ENCODE measurements at regions not wholly inside any gene's neighbourhood (a gene's known extent, or its start where the extent isn't known, plus 50 kb on each side); places are given as distances from the start of the nearest gene placed in this dataset.
"Not testable (repeated sequence)": the region's sequence is repeated elsewhere in the genome, so short reads cannot be mapped to it uniquely, and the experiment has no call there.

- Histone ChIP-seq H3K4me1 (ENCODE audit: control insufficient read depth, insufficient read depth, low read length) (peaks cover 27% of the 10 kb centered on the region), H3K27ac (ENCODE audit: low read length) (peak overlapping the region; percentile 51), H3K9me3 (replicated peaks; ENCODE audit: control insufficient read depth, low read depth, low read length) (no peaks in the 10 kb centered on the region), H3K36me3 (ENCODE audit: control insufficient read depth, insufficient read depth, low read length) (no peaks in the 10 kb centered on the region), H3K4me3 (ENCODE audit: low read length) (no peak overlapping the region), H3K27me3 (ENCODE audit: control insufficient read depth, insufficient read depth, low read length) (peaks cover 3% of the 10 kb centered on the region)
- DNase-seq, result no peak
- 73% methylated on average over 3 of the region's 5 CpGs for WGBS (ENCODE audit: insufficient coverage)
Measured at GRCh38 chr6:168240160-168240559, 79.4 kb downstream of the DACT2 start.

GRCh38 chr6:168239044-168239773, 80.4 kb downstream of the DACT2 start:
- H3K27me3 ChIP-seq (ENCODE audit: control insufficient read depth, insufficient read depth, low read length), result peaks cover 3% of the 10 kb centered on the region
- peak overlapping the region; percentile 20 for H3K27ac ChIP-seq (ENCODE audit: low read length)
- no peak for DNase-seq
- no peaks in the 10 kb centered on the region for H3K36me3 ChIP-seq (ENCODE audit: control insufficient read depth, insufficient read depth, low read length)
- no peaks in the 10 kb centered on the region for H3K9me3 ChIP-seq (replicated peaks; ENCODE audit: control insufficient read depth, low read depth, low read length)
- H3K4me1 ChIP-seq (ENCODE audit: control insufficient read depth, insufficient read depth, low read length), result peaks cover 27% of the 10 kb centered on the region
- 68% methylated on average over 20 of the region's 21 CpGs for WGBS (ENCODE audit: insufficient coverage)
- no peak overlapping the region for H3K4me3 ChIP-seq (ENCODE audit: low read length)

- 40% methylated on average over 1 of the region's 11 CpGs for WGBS (ENCODE audit: insufficient coverage)
- H3K27me3 ChIP-seq (ENCODE audit: control insufficient read depth, insufficient read depth, low read length), result peaks cover 3% of the 10 kb centered on the region
- H3K4me1 ChIP-seq (ENCODE audit: control insufficient read depth, insufficient read depth, low read length), result peaks cover 28% of the 10 kb centered on the region
- H3K36me3 ChIP-seq (ENCODE audit: control insufficient read depth, insufficient read depth, low read length), result no peaks in the 10 kb centered on the region
- H3K9me3 ChIP-seq (replicated peaks; ENCODE audit: control insufficient read depth, low read depth, low read length), result no peaks in the 10 kb centered on the region
- peak overlapping the region; percentile 55 for H3K27ac ChIP-seq (ENCODE audit: low read length)
- H3K4me3 ChIP-seq (ENCODE audit: low read length), result no peak overlapping the region
- DNase-seq, result peak; percentile 71
Measured at GRCh38 chr6:168238159-168238909, 81.2 kb downstream of the DACT2 start.

GRCh38 chr6:168233875-168234213, 85.7 kb downstream of the DACT2 start:
- WGBS (ENCODE audit: insufficient coverage), result 98% methylated on average over 6 of the region's 7 CpGs

GRCh38 chr6:168232989-168233874, 86.3 kb downstream of the DACT2 start:
- H3K27me3 ChIP-seq (ENCODE audit: control insufficient read depth, insufficient read depth, low read length), result peaks cover 2% of the 10 kb centered on the region
- H3K27ac ChIP-seq (ENCODE audit: low read length), result no peak overlapping the region

More at GRCh38 chr6:168233875-168234213, 85.7 kb downstream of the DACT2 start:
- H3K4me3 ChIP-seq (ENCODE audit: low read length); H3K9me3 ChIP-seq (replicated peaks; ENCODE audit: control insufficient read depth, low read depth, low read length); H3K27me3 ChIP-seq (ENCODE audit: control insufficient read depth, insufficient read depth, low read length); H3K36me3 ChIP-seq (ENCODE audit: control insufficient read depth, insufficient read depth, low read length); DNase-seq; H3K27ac ChIP-seq (ENCODE audit: low read length): not testable (repeated sequence)
- peaks cover 34% of the 10 kb centered on the region for H3K4me1 ChIP-seq (ENCODE audit: control insufficient read depth, insufficient read depth, low read length)

GRCh38 chr6:168232528-168232927, 87.0 kb downstream of the DACT2 start:
- peaks cover 2% of the 10 kb centered on the region for H3K27me3 ChIP-seq (ENCODE audit: control insufficient read depth, insufficient read depth, low read length)
- H3K27ac ChIP-seq (ENCODE audit: low read length), result peak overlapping the region; percentile 65
- no peaks in the 10 kb centered on the region for H3K9me3 ChIP-seq (replicated peaks; ENCODE audit: control insufficient read depth, low read depth, low read length)
- no peak for DNase-seq
- 60% methylated on average over 1 of the region's 11 CpGs for WGBS (ENCODE audit: insufficient coverage)
- peaks cover 36% of the 10 kb centered on the region for H3K4me1 ChIP-seq (ENCODE audit: control insufficient read depth, insufficient read depth, low read length)
- H3K4me3 ChIP-seq (ENCODE audit: low read length), result no peak overlapping the region
- no peaks in the 10 kb centered on the region for H3K36me3 ChIP-seq (ENCODE audit: control insufficient read depth, insufficient read depth, low read length)

More at GRCh38 chr6:168232989-168233874, 86.3 kb downstream of the DACT2 start:
- Histone ChIP-seq H3K4me3 (ENCODE audit: low read length) (no peak overlapping the region), H3K4me1 (ENCODE audit: control insufficient read depth, insufficient read depth, low read length) (peaks cover 32% of the 10 kb centered on the region), H3K36me3 (ENCODE audit: control insufficient read depth, insufficient read depth, low read length) (no peaks in the 10 kb centered on the region), H3K9me3 (replicated peaks; ENCODE audit: control insufficient read depth, low read depth, low read length) (no peaks in the 10 kb centered on the region)
- no peak for DNase-seq
- 76% methylated on average over 23 of the region's 28 CpGs for WGBS (ENCODE audit: insufficient coverage)

GRCh38 chr6:168232062-168232461, 87.5 kb downstream of the DACT2 start:
- Histone ChIP-seq H3K4me1 (ENCODE audit: control insufficient read depth, insufficient read depth, low read length) (peaks cover 39% of the 10 kb centered on the region), H3K27me3 (ENCODE audit: control insufficient read depth, insufficient read depth, low read length) (peaks cover 2% of the 10 kb centered on the region), H3K9me3 (replicated peaks; ENCODE audit: control insufficient read depth, low read depth, low read length) (no peaks in the 10 kb centered on the region), H3K36me3 (ENCODE audit: control insufficient read depth, insufficient read depth, low read length) (no peaks in the 10 kb centered on the region), H3K27ac (ENCODE audit: low read length) (peak overlapping the region; percentile 65), H3K4me3 (ENCODE audit: low read length) (no peak overlapping the region)
- WGBS (ENCODE audit: insufficient coverage), result 40% methylated on average over 4 of the region's 6 CpGs
- DNase-seq, result peak; percentile 82

GRCh38 chr6:168231393-168231957, 88.1 kb downstream of the DACT2 start:
- no peak overlapping the region for H3K4me3 ChIP-seq (ENCODE audit: low read length)
- peak overlapping the region; percentile 47 for H3K27ac ChIP-seq (ENCODE audit: low read length)
- peaks cover 2% of the 10 kb centered on the region for H3K27me3 ChIP-seq (ENCODE audit: control insufficient read depth, insufficient read depth, low read length)
- no peaks in the 10 kb centered on the region for H3K9me3 ChIP-seq (replicated peaks; ENCODE audit: control insufficient read depth, low read depth, low read length)
- H3K4me1 ChIP-seq (ENCODE audit: control insufficient read depth, insufficient read depth, low read length), result peaks cover 45% of the 10 kb centered on the region
- no peak for DNase-seq
- no peaks in the 10 kb centered on the region for H3K36me3 ChIP-seq (ENCODE audit: control insufficient read depth, insufficient read depth, low read length)
- WGBS (ENCODE audit: insufficient coverage), result 24% methylated on average over 3 of the region's 8 CpGs

GRCh38 chr6:168229368-168229752, 90.2 kb downstream of the DACT2 start:
- WGBS (ENCODE audit: insufficient coverage), result 96% methylated on average over 23 of the region's 25 CpGs
- Histone ChIP-seq H3K27me3 (ENCODE audit: control insufficient read depth, insufficient read depth, low read length) (peaks cover 4% of the 10 kb centered on the region), H3K27ac (ENCODE audit: low read length) (no peak overlapping the region), H3K36me3 (ENCODE audit: control insufficient read depth, insufficient read depth, low read length) (no peaks in the 10 kb centered on the region), H3K4me1 (ENCODE audit: control insufficient read depth, insufficient read depth, low read length) (peaks cover 59% of the 10 kb centered on the region), H3K9me3 (replicated peaks; ENCODE audit: control insufficient read depth, low read depth, low read length) (no peaks in the 10 kb centered on the region), H3K4me3 (ENCODE audit: low read length) (no peak overlapping the region)
- DNase-seq, result no peak
